ENCODE measurements at regions not wholly inside any gene's neighbourhood (a gene's known extent, or its start where the extent isn't known, plus 50 kb on each side); places are given as distances from the start of the nearest gene placed in this dataset.

- TF ChIP-seq JUND (IDR thresholded peaks at IDR 0.05; ENCODE audit: low read depth): no peak
- DNase-seq (ENCODE audit: low read depth in 1 of 2, low spot score in 1 of 2): no peak
- in situ Hi-C loops (cut with HindIII; ENCODE audit: low pct_unique_long_range_greater_than_20kb, low sequenced_read_pairs): no loop called here
These were observed 1006.3 kb upstream of the AGA start for GRCh38 chr4:178448372-178449035.

GRCh38 chr4:178450614-178451013 lies 1008.4 kb upstream of the AGA start:
- in situ Hi-C loops (cut with HindIII; ENCODE audit: low pct_unique_long_range_greater_than_20kb, low sequenced_read_pairs): no loop called here
- TF ChIP-seq JUND (IDR thresholded peaks at IDR 0.05; ENCODE audit: low read depth): no peak
- no peak for DNase-seq (ENCODE audit: low read depth in 1 of 2, low spot score in 1 of 2)

GRCh38 chr4:178453057-178453456 lies 1010.8 kb upstream of the AGA start:
- no peak for TF ChIP-seq JUND (IDR thresholded peaks at IDR 0.05; ENCODE audit: low read depth)
- DNase-seq (ENCODE audit: low read depth in 1 of 2, low spot score in 1 of 2): no peak
- in situ Hi-C loops (cut with HindIII; ENCODE audit: low pct_unique_long_range_greater_than_20kb, low sequenced_read_pairs): no loop called here

GRCh38 chr4:178457286-178457685 lies 1015.0 kb upstream of the AGA start:
- TF ChIP-seq JUND (IDR thresholded peaks at IDR 0.05; ENCODE audit: low read depth): no peak
- no peak for DNase-seq (ENCODE audit: low read depth in 1 of 2, low spot score in 1 of 2)
- in situ Hi-C loops (cut with HindIII; ENCODE audit: low pct_unique_long_range_greater_than_20kb, low sequenced_read_pairs): no loop called here

- TF ChIP-seq JUND (IDR thresholded peaks at IDR 0.05; ENCODE audit: low read depth): no peak
- in situ Hi-C loops (cut with HindIII; ENCODE audit: low pct_unique_long_range_greater_than_20kb, low sequenced_read_pairs): no loop called here
- peak in 1 of 2 experiments; percentile 53 for DNase-seq (ENCODE audit: low read depth in 1 of 2, low spot score in 1 of 2)
These were observed 1020.5 kb upstream of the AGA start for GRCh38 chr4:178462710-178463109.

- in situ Hi-C loops (cut with HindIII; ENCODE audit: low pct_unique_long_range_greater_than_20kb, low sequenced_read_pairs): no loop called here
- no peak for TF ChIP-seq JUND (IDR thresholded peaks at IDR 0.05; ENCODE audit: low read depth)
- no peak for DNase-seq (ENCODE audit: low read depth in 1 of 2, low spot score in 1 of 2)
These were observed 1021.5 kb upstream of the AGA start for GRCh38 chr4:178463747-178464146.

GRCh38 chr4:178470996-178471784 lies 1029.0 kb upstream of the AGA start:
- no peak for DNase-seq (ENCODE audit: low read depth in 1 of 2, low spot score in 1 of 2)
- in situ Hi-C loops (cut with HindIII; ENCODE audit: low pct_unique_long_range_greater_than_20kb, low sequenced_read_pairs): no loop called here
- TF ChIP-seq JUND (IDR thresholded peaks at IDR 0.05; ENCODE audit: low read depth): no peak

GRCh38 chr4:178471994-178472393 lies 1029.8 kb upstream of the AGA start:
- TF ChIP-seq JUND (IDR thresholded peaks at IDR 0.05; ENCODE audit: low read depth): no peak
- no peak for DNase-seq (ENCODE audit: low read depth in 1 of 2, low spot score in 1 of 2)
- in situ Hi-C loops (cut with HindIII; ENCODE audit: low pct_unique_long_range_greater_than_20kb, low sequenced_read_pairs): no loop called here

- in situ Hi-C loops (cut with HindIII; ENCODE audit: low pct_unique_long_range_greater_than_20kb, low sequenced_read_pairs): no loop called here
- DNase-seq (ENCODE audit: low read depth in 1 of 2, low spot score in 1 of 2): no peak
- no peak for TF ChIP-seq JUND (IDR thresholded peaks at IDR 0.05; ENCODE audit: low read depth)
These were observed 1037.9 kb upstream of the AGA start for GRCh38 chr4:178480105-178480504.

GRCh38 chr4:178480881-178481280 lies 1038.6 kb upstream of the AGA start:
- in situ Hi-C loops (cut with HindIII; ENCODE audit: low pct_unique_long_range_greater_than_20kb, low sequenced_read_pairs): no loop called here
- TF ChIP-seq JUND (IDR thresholded peaks at IDR 0.05; ENCODE audit: low read depth): no peak
- no peak for DNase-seq (ENCODE audit: low read depth in 1 of 2, low spot score in 1 of 2)

GRCh38 chr4:178481564-178481963 lies 1039.3 kb upstream of the AGA start:
- DNase-seq (ENCODE audit: low read depth in 1 of 2, low spot score in 1 of 2): no peak
- in situ Hi-C loops (cut with HindIII; ENCODE audit: low pct_unique_long_range_greater_than_20kb, low sequenced_read_pairs): no loop called here
- no peak for TF ChIP-seq JUND (IDR thresholded peaks at IDR 0.05; ENCODE audit: low read depth)

- no peak for DNase-seq (ENCODE audit: low read depth in 1 of 2, low spot score in 1 of 2)
- TF ChIP-seq JUND (IDR thresholded peaks at IDR 0.05; ENCODE audit: low read depth): no peak
- in situ Hi-C loops (cut with HindIII; ENCODE audit: low pct_unique_long_range_greater_than_20kb, low sequenced_read_pairs): no loop called here
These were observed 1080.8 kb upstream of the AGA start for GRCh38 chr4:178523038-178523437.

- in situ Hi-C loops (cut with HindIII; ENCODE audit: low pct_unique_long_range_greater_than_20kb, low sequenced_read_pairs): no loop called here
- no peak for TF ChIP-seq JUND (IDR thresholded peaks at IDR 0.05; ENCODE audit: low read depth)
- no peak for DNase-seq (ENCODE audit: low read depth in 1 of 2, low spot score in 1 of 2)
These were observed 1093.8 kb upstream of the AGA start for GRCh38 chr4:178535939-178536579.
